ENCODE measurements at regions not wholly inside any gene's neighbourhood (a gene's known extent, or its start where the extent isn't known, plus 50 kb on each side); places are given as distances from the start of the nearest gene placed in this dataset.
A peak's percentile ranks its signal among the peaks of the same experiment; 100 is the strongest.

GRCh38 chr6:127641905-127642304, 64.9 kb downstream of the C6orf58 start:
- DNase-seq (ENCODE audit: low spot score) (peak; percentile 58), FAIRE-seq (peak; percentile 81)
